ENCODE measurements at regions not wholly inside any gene's neighbourhood (a gene's known extent, or its start where the extent isn't known, plus 50 kb on each side); places are given as distances from the start of the nearest gene placed in this dataset.

DNA sequence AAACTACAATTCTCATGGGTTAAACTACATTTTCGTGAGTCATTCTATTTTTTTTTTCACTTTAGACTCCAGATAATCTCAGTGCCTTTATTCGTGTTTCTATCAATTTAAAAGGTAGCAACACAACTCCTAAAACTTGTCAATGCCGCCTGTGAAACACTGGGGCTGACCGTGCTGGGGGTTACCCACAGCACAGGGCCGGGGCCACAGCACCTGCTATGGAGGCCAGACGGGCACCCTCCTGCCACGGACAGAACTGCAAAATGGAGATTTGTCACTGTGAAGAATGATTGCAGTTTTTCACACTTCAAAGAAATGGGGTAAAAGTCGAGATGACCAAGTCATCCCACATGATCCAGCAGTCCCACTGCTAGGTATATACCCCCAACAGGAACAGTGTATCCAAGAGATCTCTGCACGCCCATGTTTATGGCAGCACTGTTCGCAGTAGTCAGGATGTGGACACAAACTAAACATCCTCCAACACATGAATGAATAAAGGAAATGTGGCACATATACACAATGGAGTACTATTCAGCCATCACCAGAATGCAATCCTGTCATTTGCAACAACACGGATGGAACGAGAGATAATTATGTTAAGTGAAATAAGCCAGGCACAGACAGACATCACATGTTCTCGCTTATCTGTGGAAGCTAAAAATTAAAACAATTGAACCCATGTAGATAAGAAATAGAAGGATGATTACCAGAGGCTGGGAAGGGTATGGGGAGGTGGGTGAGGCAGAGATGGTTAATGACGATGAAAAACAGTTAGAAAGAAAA lies 290.1 kb downstream of the SMOC2 start:
- Histone ChIP-seq H3K56ac (ENCODE audit: extremely low read depth, insufficient read depth, low read length) (no peak overlapping the region), H3K79me1 (ENCODE audit: low read depth in 1 of 2, low read length in 2 of 2) (no peaks in the 10 kb centered on the region), H2AK5ac (ENCODE audit: low read depth, low read length) (no peak overlapping the region), H2AK9ac (replicated peaks; ENCODE audit: low read depth, low read length, poor library complexity) (no peak overlapping the region), H3K4ac (ENCODE audit: low read depth, low read length) (no peak overlapping the region), H4K5ac (ENCODE audit: low read depth, low read length) (no peak overlapping the region), H3K18ac (ENCODE audit: low read depth, low read length) (no peak overlapping the region), H3K36me3 (ENCODE audit: control insufficient read depth, insufficient read depth, low read length) (no peaks in the 10 kb centered on the region), H3K4me3 (ENCODE audit: insufficient read depth, low read depth, low read length) (no peak overlapping the region), H3K9me1 (ENCODE audit: insufficient read depth, low read length) (no peaks in the 10 kb centered on the region), H3K27me3 (ENCODE audit: control insufficient read depth, insufficient read depth, low read length) (no peaks in the 10 kb centered on the region), H2AFZ (replicated peaks; ENCODE audit: low read length, poor library complexity) (no peak overlapping the region), H3K4me1 (ENCODE audit: control insufficient read depth, insufficient read depth, low read length) (no peaks in the 10 kb centered on the region), H4K20me1 (ENCODE audit: insufficient read depth, low read length) (no peaks in the 10 kb centered on the region), H3K9ac (ENCODE audit: low read depth, low read length) (no peak overlapping the region), H3K23ac (ENCODE audit: low read depth, low read length) (no peak overlapping the region), H4K8ac (ENCODE audit: low read depth in 2 of 2, low read length in 2 of 2) (no peak overlapping the region), H2BK120ac (ENCODE audit: low read depth, low read length) (no peak overlapping the region), H4K91ac (ENCODE audit: insufficient read depth, low read depth, low read length) (no peak overlapping the region), H3K14ac (replicated peaks; ENCODE audit: low read depth, low read length) (no peak overlapping the region), H3K4me2 (ENCODE audit: low read depth, low read length) (no peak overlapping the region), H3K27ac (ENCODE audit: insufficient read depth, low read length) (no peak overlapping the region), H2BK20ac (ENCODE audit: low read depth, low read length) (no peak overlapping the region), H2BK15ac (ENCODE audit: low read depth, low read length) (no peak overlapping the region), H2BK5ac (ENCODE audit: low read depth, low read length, poor library complexity, severe bottlenecking) (no peak overlapping the region), H3K9me3 (ENCODE audit: control insufficient read depth, insufficient read depth, low read length) (peaks cover 29% of the 10 kb centered on the region)
- intact Hi-C loops (cut with micrococcal nuclease): no loop called here
- in situ Hi-C loops (cut with MboI; ENCODE audit: low sequenced_read_pairs): no loop called here
- DNase-seq (no peak), ATAC-seq (ENCODE audit: low read depth) (no peak)
- TF ChIP-seq, protein P1, sequence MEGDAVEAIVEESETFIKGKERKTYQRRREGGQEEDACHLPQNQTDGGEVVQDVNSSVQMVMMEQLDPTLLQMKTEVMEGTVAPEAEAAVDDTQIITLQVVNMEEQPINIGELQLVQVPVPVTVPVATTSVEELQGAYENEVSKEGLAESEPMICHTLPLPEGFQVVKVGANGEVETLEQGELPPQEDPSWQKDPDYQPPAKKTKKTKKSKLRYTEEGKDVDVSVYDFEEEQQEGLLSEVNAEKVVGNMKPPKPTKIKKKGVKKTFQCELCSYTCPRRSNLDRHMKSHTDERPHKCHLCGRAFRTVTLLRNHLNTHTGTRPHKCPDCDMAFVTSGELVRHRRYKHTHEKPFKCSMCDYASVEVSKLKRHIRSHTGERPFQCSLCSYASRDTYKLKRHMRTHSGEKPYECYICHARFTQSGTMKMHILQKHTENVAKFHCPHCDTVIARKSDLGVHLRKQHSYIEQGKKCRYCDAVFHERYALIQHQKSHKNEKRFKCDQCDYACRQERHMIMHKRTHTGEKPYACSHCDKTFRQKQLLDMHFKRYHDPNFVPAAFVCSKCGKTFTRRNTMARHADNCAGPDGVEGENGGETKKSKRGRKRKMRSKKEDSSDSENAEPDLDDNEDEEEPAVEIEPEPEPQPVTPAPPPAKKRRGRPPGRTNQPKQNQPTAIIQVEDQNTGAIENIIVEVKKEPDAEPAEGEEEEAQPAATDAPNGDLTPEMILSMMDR (conservative IDR thresholded peaks at IDR 0.05; ENCODE audit: low read depth, low read length): no peak
- TF ChIP-seq MAFK (IDR thresholded peaks at IDR 0.05; ENCODE audit: low read depth, low read length) (no peak), CHD1 (IDR thresholded peaks at IDR 0.05; ENCODE audit: low read depth, low read length) (no peak), RAD21 (IDR thresholded peaks at IDR 0.05; ENCODE audit: low read length) (no peak), RFX5 (IDR thresholded peaks at IDR 0.05; ENCODE audit: low read depth, low read length) (no peak)
- TF ChIP-seq, protein P2, sequence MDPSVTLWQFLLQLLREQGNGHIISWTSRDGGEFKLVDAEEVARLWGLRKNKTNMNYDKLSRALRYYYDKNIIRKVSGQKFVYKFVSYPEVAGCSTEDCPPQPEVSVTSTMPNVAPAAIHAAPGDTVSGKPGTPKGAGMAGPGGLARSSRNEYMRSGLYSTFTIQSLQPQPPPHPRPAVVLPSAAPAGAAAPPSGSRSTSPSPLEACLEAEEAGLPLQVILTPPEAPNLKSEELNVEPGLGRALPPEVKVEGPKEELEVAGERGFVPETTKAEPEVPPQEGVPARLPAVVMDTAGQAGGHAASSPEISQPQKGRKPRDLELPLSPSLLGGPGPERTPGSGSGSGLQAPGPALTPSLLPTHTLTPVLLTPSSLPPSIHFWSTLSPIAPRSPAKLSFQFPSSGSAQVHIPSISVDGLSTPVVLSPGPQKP (IDR thresholded peaks at IDR 0.05; ENCODE audit: borderline replicate concordance, low read depth, low read length): no peak
- CTCF ChIA-PET: no interaction called here
- POLR2A ChIA-PET (ENCODE audit: unreplicated experiment): no interaction called here
- dilution Hi-C loops (cut with HindIII; ENCODE audit: low sequenced_read_pairs, unreplicated experiment): no loop called here
- 52% methylated on average over 5 of the region's 14 CpGs; no CpG with 5 or more reads in 1 of the 2 experiments for WGBS, 2 experiments (ENCODE audit: extremely low coverage in 2 of 2, insufficient read length in 1 of 2)
- BruUV-seq (replicated peaks): no TSS peak
